ENCODE measurements at regions not wholly inside any gene's neighbourhood (a gene's known extent, or its start where the extent isn't known, plus 50 kb on each side); places are given as distances from the start of the nearest gene placed in this dataset.
A peak's percentile ranks its signal among the peaks of the same experiment; 100 is the strongest.

- DNase-seq (ENCODE audit: low spot score): no peak
These were observed 108.2 kb upstream of the NFE2L3 start for GRCh38 chr7:26043801-26044200.

GRCh38 chr7:26044320-26044719, 107.7 kb upstream of the NFE2L3 start:
- DNase-seq (ENCODE audit: low spot score): no peak

GRCh38 chr7:26046150-26046549, 105.8 kb upstream of the NFE2L3 start:
- DNase-seq (ENCODE audit: low spot score): no peak

- no peak for DNase-seq (ENCODE audit: low spot score)
These were observed 105.1 kb upstream of the NFE2L3 start for GRCh38 chr7:26046878-26047277.

GRCh38 chr7:26048663-26049062, 103.3 kb upstream of the NFE2L3 start:
- DNase-seq (ENCODE audit: low spot score): no peak

- DNase-seq (ENCODE audit: low spot score): no peak
These were observed 102.9 kb upstream of the NFE2L3 start for GRCh38 chr7:26049081-26049480.

GRCh38 chr7:26051021-26051420, 101.0 kb upstream of the NFE2L3 start:
- DNase-seq (ENCODE audit: low spot score): no peak

- no peak for DNase-seq (ENCODE audit: low spot score)
These were observed 99.3 kb upstream of the NFE2L3 start for GRCh38 chr7:26052706-26053105.

- no peak for DNase-seq (ENCODE audit: low spot score)
These were observed 97.6 kb upstream of the NFE2L3 start for GRCh38 chr7:26054386-26054785.

- DNase-seq (ENCODE audit: low spot score): no peak
These were observed 96.8 kb upstream of the NFE2L3 start for GRCh38 chr7:26055241-26055640.

GRCh38 chr7:26060733-26061677, 91.0 kb upstream of the NFE2L3 start:
- DNase-seq (ENCODE audit: low spot score): no peak

GRCh38 chr7:26061678-26062603, 90.1 kb upstream of the NFE2L3 start:
- peak; percentile 68 for DNase-seq (ENCODE audit: low spot score)

GRCh38 chr7:26065652-26066051, 86.3 kb upstream of the NFE2L3 start:
- DNase-seq (ENCODE audit: low spot score): no peak

GRCh38 chr7:26066736-26067135, 85.3 kb upstream of the NFE2L3 start:
- no peak for DNase-seq (ENCODE audit: low spot score)

- DNase-seq (ENCODE audit: low spot score): no peak
These were observed 81.7 kb upstream of the NFE2L3 start for GRCh38 chr7:26070290-26070689.

GRCh38 chr7:26071622-26072456, 80.2 kb upstream of the NFE2L3 start:
- no peak for DNase-seq (ENCODE audit: low spot score)

GRCh38 chr7:26073041-26073440, 79.0 kb upstream of the NFE2L3 start:
- no peak for DNase-seq (ENCODE audit: low spot score)

GRCh38 chr7:26074919-26075318, 77.1 kb upstream of the NFE2L3 start:
- no peak for DNase-seq (ENCODE audit: low spot score)

- no peak for DNase-seq (ENCODE audit: low spot score)
These were observed 75.3 kb upstream of the NFE2L3 start for GRCh38 chr7:26076691-26077090.

- peak; percentile 43 for DNase-seq (ENCODE audit: low spot score)
These were observed 73.3 kb upstream of the NFE2L3 start for GRCh38 chr7:26078437-26079336.

GRCh38 chr7:26081638-26082037, 70.4 kb upstream of the NFE2L3 start:
- DNase-seq (ENCODE audit: low spot score): peak; percentile 85
